Panc1 (cell line): ENCODE measurements at regions not wholly inside any gene's neighbourhood (a gene's known extent, or its start where the extent isn't known, plus 50 kb on each side); places are given as distances from the start of the nearest gene placed in this dataset.

ENCODE experiments used
- ATAC-seq: fragments of 200-7000 bp; cut with Tn5 transposase; 2 replicates; pipeline ENCODE4 v1.9.1; 2020; ENCODE audit warnings: mild to moderate bottlenecking, moderate library complexity
- BruUV-seq: library from RNA; stranded (reverse); fragments of 400-500 nt; replicated peaks from 2 replicates; lab custom pipeline; 2021; lab: Mats Ljungman, UMichigan
- CTCF ChIA-PET: fragments of 300-600 bp; sonication (Branson Sonifier 250); formaldehyde crosslinking; loops from one replicate; lab custom pipeline; 2022; ENCODE audit warnings: antibody characterized with exemption; lab: Charles Lee
- POLR2A ChIA-PET: fragments of 300-600 bp; sonication (Branson Sonifier 250); formaldehyde crosslinking; loops from one replicate; lab custom pipeline; 2022; ENCODE audit warnings: antibody characterized with exemption; lab: Charles Lee
- DNase-seq: peaks from one replicate; pipeline ENCODE4 v3.0.0-alpha.2; 2010; ENCODE audit warnings: low read depth, low spot score
- H3K27ac ChIP-seq: 2 replicates; pipeline ENCODE4 v1.5.1; 2011; ENCODE audit warnings: mild to moderate bottlenecking, low read length, inconsistent platforms
- H3K27me3 ChIP-seq: fragments of 200-500 bp; sonication (Bioruptor generic); 2 replicates; pipeline ENCODE4 v1.6.0; 2014; ENCODE audit warnings: low read length, inconsistent platforms; ENCODE audit not compliant: control insufficient read depth, insufficient read depth
- H3K36me3 ChIP-seq: fragments of 200-500 bp; sonication (Bioruptor generic); 2 replicates; pipeline ENCODE4 v1.5.1; 2014; ENCODE audit warnings: inconsistent platforms, mild to moderate bottlenecking, low read length, moderate library complexity; ENCODE audit not compliant: control insufficient read depth, insufficient read depth
- H3K4me1 ChIP-seq: 2 replicates; pipeline ENCODE4 v1.5.1; 2011; ENCODE audit warnings: inconsistent platforms, mild to moderate bottlenecking, low read length, moderate library complexity; ENCODE audit not compliant: control insufficient read depth, insufficient read depth
- H3K4me3 ChIP-seq, 2 experiments: 2 replicates each; pipeline ENCODE4 v1.5.1; 2011 to 2012; ENCODE audit warnings: low read depth in 2 of 2, low read length in 2 of 2, mild to moderate bottlenecking in 2 of 2, inconsistent platforms in 1 of 2, moderate library complexity in 1 of 2
- H3K9me3 ChIP-seq: fragments of 200-500 bp; sonication (Bioruptor generic); 2 replicates; pipeline ENCODE4 v1.5.1; 2014; ENCODE audit warnings: low read depth, mild to moderate bottlenecking, inconsistent platforms, low read length, moderate library complexity; ENCODE audit not compliant: control insufficient read depth, insufficient read depth
- POLR2AphosphoS5 ChIP-seq: IDR thresholded peaks from 2 replicates; pipeline ENCODE4 v1.6.1; 2012; ENCODE audit warnings: mild to moderate bottlenecking, low read depth, low read length, moderate library complexity
- SIN3A ChIP-seq: IDR thresholded peaks from 2 replicates; pipeline ENCODE4 v1.6.1; 2012; ENCODE audit warnings: low read depth, mild to moderate bottlenecking, low read length, moderate library complexity, borderline replicate concordance; ENCODE audit not compliant: insufficient read depth
- TCF7L2 ChIP-seq: IDR thresholded peaks from 2 replicates; pipeline ENCODE4 v1.6.1; 2011; ENCODE audit warnings: mild to moderate bottlenecking, low read depth, low read length, inconsistent platforms
- in situ Hi-C: cut with HindIII; loops from 2 replicates; pipeline ENCODE4 v1.10.0; 2016; ENCODE audit warnings: low sequenced_read_pairs, low pct_unique_long_range_greater_than_20kb
- intact Hi-C: fragments of 100-400 bp; cut with micrococcal nuclease; formaldehyde crosslinking; loops from one replicate; pipeline ENCODE4 v1.10.0; 2022; ENCODE audit not compliant: unreplicated experiment
- TF ChIP-seq, protein P1 (sequence below): fragments of 450-650 bp; IDR thresholded peaks from 2 replicates; pipeline ENCODE4 v1.5.1; 2017; ENCODE audit warnings: mild to moderate bottlenecking
- TF ChIP-seq, protein P2 (sequence below), 2 experiments: IDR thresholded peaks; 2 replicates each; pipeline ENCODE4 v1.6.1; 2011 to 2012; ENCODE audit warnings: low read depth in 2 of 2, control low read depth in 1 of 2, low read length in 1 of 2, mild to moderate bottlenecking in 1 of 2, moderate library complexity in 1 of 2; ENCODE audit not compliant: insufficient read depth in 1 of 2

DNA sequence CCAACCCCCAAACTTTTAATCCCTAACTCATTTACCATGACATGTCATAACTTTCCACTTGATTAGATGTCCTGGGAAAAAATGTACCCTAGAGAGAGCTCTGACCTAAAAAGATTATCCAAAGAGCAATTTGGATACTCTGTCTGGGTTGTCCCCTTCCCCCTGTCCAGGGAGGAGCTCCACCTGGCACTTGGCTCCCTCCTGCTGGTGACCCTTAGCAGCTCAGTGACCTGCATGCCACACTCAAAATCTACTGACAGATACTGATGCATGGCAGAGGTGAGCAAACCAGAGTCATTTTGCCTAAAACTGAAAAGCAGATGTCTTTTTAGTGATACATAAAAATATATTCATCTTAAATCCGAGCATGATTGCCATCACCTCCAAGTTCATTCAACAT lies 442.3 kb upstream of the CHRM3 start:
- intact Hi-C loops (loop anchor here (1.0 kb wide), 1 partner anchor 10 kb away; no protein-coding TSS in a partner anchor), in situ Hi-C loops (no loop called here)
- BruUV-seq, result no TSS peak
- Histone ChIP-seq H3K4me3 (no peak overlapping the region), H3K4me1 (no peaks in the 10 kb centered on the region), H3K27me3 (no peaks in the 10 kb centered on the region), H3K9me3 (no peaks in the 10 kb centered on the region; the same call in 1 of the 2 replicates), H3K27ac (no peak overlapping the region), H3K36me3 (no peaks in the 10 kb centered on the region)
- TF ChIP-seq POLR2AphosphoS5, result no peak
- TF ChIP-seq TCF7L2, result no peak
- no peak for TF ChIP-seq SIN3A
- TF ChIP-seq, protein P1, sequence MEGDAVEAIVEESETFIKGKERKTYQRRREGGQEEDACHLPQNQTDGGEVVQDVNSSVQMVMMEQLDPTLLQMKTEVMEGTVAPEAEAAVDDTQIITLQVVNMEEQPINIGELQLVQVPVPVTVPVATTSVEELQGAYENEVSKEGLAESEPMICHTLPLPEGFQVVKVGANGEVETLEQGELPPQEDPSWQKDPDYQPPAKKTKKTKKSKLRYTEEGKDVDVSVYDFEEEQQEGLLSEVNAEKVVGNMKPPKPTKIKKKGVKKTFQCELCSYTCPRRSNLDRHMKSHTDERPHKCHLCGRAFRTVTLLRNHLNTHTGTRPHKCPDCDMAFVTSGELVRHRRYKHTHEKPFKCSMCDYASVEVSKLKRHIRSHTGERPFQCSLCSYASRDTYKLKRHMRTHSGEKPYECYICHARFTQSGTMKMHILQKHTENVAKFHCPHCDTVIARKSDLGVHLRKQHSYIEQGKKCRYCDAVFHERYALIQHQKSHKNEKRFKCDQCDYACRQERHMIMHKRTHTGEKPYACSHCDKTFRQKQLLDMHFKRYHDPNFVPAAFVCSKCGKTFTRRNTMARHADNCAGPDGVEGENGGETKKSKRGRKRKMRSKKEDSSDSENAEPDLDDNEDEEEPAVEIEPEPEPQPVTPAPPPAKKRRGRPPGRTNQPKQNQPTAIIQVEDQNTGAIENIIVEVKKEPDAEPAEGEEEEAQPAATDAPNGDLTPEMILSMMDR, result no peak
- TF ChIP-seq, protein P2, sequence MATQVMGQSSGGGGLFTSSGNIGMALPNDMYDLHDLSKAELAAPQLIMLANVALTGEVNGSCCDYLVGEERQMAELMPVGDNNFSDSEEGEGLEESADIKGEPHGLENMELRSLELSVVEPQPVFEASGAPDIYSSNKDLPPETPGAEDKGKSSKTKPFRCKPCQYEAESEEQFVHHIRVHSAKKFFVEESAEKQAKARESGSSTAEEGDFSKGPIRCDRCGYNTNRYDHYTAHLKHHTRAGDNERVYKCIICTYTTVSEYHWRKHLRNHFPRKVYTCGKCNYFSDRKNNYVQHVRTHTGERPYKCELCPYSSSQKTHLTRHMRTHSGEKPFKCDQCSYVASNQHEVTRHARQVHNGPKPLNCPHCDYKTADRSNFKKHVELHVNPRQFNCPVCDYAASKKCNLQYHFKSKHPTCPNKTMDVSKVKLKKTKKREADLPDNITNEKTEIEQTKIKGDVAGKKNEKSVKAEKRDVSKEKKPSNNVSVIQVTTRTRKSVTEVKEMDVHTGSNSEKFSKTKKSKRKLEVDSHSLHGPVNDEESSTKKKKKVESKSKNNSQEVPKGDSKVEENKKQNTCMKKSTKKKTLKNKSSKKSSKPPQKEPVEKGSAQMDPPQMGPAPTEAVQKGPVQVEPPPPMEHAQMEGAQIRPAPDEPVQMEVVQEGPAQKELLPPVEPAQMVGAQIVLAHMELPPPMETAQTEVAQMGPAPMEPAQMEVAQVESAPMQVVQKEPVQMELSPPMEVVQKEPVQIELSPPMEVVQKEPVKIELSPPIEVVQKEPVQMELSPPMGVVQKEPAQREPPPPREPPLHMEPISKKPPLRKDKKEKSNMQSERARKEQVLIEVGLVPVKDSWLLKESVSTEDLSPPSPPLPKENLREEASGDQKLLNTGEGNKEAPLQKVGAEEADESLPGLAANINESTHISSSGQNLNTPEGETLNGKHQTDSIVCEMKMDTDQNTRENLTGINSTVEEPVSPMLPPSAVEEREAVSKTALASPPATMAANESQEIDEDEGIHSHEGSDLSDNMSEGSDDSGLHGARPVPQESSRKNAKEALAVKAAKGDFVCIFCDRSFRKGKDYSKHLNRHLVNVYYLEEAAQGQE (IDR thresholded peaks at IDR 0.05; ENCODE audit: insufficient read depth in 1 of 2, low read depth in 2 of 2, low read length in 1 of 2), result no peak
- no peak for DNase-seq
- POLR2A ChIA-PET, result no interaction called here
- CTCF ChIA-PET, result no interaction called here
- no peak for ATAC-seq

- in situ Hi-C loops, result no loop called here
- H3K4me1 ChIP-seq, result no peaks in the 10 kb centered on the region
- POLR2A ChIA-PET, result no interaction called here
Observed at GRCh38 chr1:238927899-238928298, 458.5 kb upstream of the CHRM3 start.

More at GRCh38 chr1:238927899-238928298, 458.5 kb upstream of the CHRM3 start:
- CTCF ChIA-PET, result no interaction called here
- Histone ChIP-seq H3K27ac (no peak overlapping the region), H3K4me3 (no peak overlapping the region), H3K9me3 (peaks cover 15% of the 10 kb centered on the region), H3K27me3 (no peaks in the 10 kb centered on the region), H3K36me3 (no peaks in the 10 kb centered on the region)
- TF ChIP-seq, protein P1, result no peak
- TF ChIP-seq, protein P2 (IDR thresholded peaks at IDR 0.05; ENCODE audit: insufficient read depth in 1 of 2, low read depth in 2 of 2, low read length in 1 of 2), result no peak
- no peak for TF ChIP-seq POLR2AphosphoS5
- no peak for TF ChIP-seq SIN3A
- TF ChIP-seq TCF7L2, result no peak
- ATAC-seq, result no peak
- DNase-seq, result no peak
- intact Hi-C loops, result no loop called here
- BruUV-seq, result no TSS peak
